IPS DF 6.9 (cell line): ENCODE measurements at regions not wholly inside any gene's neighbourhood (a gene's known extent, or its start where the extent isn't known, plus 50 kb on each side); places are given as distances from the start of the nearest gene placed in this dataset.

Experiments
- DNase-seq: peaks from one replicate; pipeline ENCODE4 v3.0.0-alpha.2; 2013; ENCODE audit warnings: low read depth, low spot score
- H3K27ac ChIP-seq: one replicate; pipeline ENCODE4 v1.5.1; 2013; ENCODE audit warnings: low read length, control low read depth
- H3K27me3 ChIP-seq: 2 replicates; pipeline ENCODE4 v1.6.1; 2013; ENCODE audit warnings: mild to moderate bottlenecking, low read length; ENCODE audit not compliant: control insufficient read depth, insufficient read depth
- H3K36me3 ChIP-seq: 2 replicates; pipeline ENCODE4 v1.6.1; 2013; ENCODE audit warnings: low read length; ENCODE audit not compliant: control insufficient read depth, insufficient read depth
- H3K4me1 ChIP-seq: 2 replicates; pipeline ENCODE4 v1.6.1; 2013; ENCODE audit warnings: low read length; ENCODE audit not compliant: control insufficient read depth, insufficient read depth
- H3K4me3 ChIP-seq: 2 replicates; pipeline ENCODE4 v1.5.1; 2013; ENCODE audit warnings: mild to moderate bottlenecking, low read length
- H3K9me3 ChIP-seq: 2 replicates; pipeline ENCODE4 v1.6.1; 2013; ENCODE audit warnings: low read length, inconsistent platforms; ENCODE audit not compliant: control insufficient read depth, insufficient read depth
- WGBS: extraction: QIAGEN DNeasy Blood & Tissue Kit; methylation state at CpG from one replicate; pipeline ENCODE4 v1.1.7; 2013; ENCODE audit warnings: mixed read lengths, missing lambda C conversion rate; ENCODE audit not compliant: insufficient read length, insufficient coverage; 5-methylcytosine and 5-hydroxymethylcytosine counted together

DNA sequence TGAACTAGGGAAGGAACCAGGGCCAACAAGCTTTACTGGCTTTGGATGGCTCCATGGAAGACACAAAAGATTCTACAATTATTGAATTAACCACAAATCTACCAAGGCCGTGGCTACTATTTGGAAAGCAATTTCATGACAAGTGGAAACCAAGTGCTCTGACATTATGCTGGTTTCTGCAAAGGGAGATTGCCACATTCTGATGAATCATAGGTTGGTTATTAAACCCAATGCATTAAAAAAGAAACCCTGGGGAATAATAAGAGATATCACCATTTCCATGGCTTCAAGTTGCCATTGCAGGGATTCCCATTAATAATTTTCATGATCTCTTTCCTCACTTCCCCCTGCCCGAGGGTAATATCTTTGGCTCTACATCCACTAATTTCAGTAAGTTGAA, 359.2 kb upstream of the NCAM2 start:
- no peak overlapping the region for H3K27ac ChIP-seq
- no peaks in the 10 kb centered on the region for H3K27me3 ChIP-seq
- no peak for DNase-seq
- no peak overlapping the region for H3K4me3 ChIP-seq
- no peaks in the 10 kb centered on the region for H3K36me3 ChIP-seq
- no peaks in the 10 kb centered on the region for H3K9me3 ChIP-seq
- no CpG with 5 or more reads among the region's 2 CpGs for WGBS
- no peaks in the 10 kb centered on the region for H3K4me1 ChIP-seq

DNA sequence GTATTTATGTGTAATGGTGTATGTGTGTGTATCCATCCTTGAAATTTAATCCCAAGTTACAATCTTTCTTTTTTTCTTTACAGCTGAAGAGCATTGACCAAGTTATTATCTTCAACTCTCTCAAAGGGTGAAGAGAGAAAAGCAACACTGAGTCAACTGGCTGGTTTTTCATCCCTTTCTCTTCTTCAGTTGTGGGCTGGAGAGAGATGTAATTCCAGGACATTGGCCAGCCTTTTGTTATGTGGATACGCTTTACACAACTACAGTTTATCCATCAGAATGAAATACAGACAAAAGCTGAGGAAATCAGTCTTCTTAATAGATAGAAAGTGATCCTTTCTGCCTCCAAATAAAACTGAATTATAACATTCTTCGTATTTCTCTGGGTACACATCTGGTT, 357.0 kb upstream of the NCAM2 start:
- H3K27me3 ChIP-seq, result no peaks in the 10 kb centered on the region
- no peak overlapping the region for H3K27ac ChIP-seq
- no peaks in the 10 kb centered on the region for H3K36me3 ChIP-seq
- H3K4me1 ChIP-seq, result no peaks in the 10 kb centered on the region
- DNase-seq, result no peak
- no CpG with 5 or more reads among the region's 2 CpGs for WGBS
- H3K9me3 ChIP-seq, result no peaks in the 10 kb centered on the region
- no peak overlapping the region for H3K4me3 ChIP-seq

- Histone ChIP-seq H3K27ac (no peak overlapping the region), H3K27me3 (no peaks in the 10 kb centered on the region), H3K9me3 (no peaks in the 10 kb centered on the region), H3K4me3 (no peak overlapping the region), H3K4me1 (no peaks in the 10 kb centered on the region), H3K36me3 (no peaks in the 10 kb centered on the region)
- 100% methylated on average over 2 of the region's 5 CpGs for WGBS
- DNase-seq, result no peak
Observed at GRCh38 chr21:20642681-20643080, 355.5 kb upstream of the NCAM2 start.

DNA sequence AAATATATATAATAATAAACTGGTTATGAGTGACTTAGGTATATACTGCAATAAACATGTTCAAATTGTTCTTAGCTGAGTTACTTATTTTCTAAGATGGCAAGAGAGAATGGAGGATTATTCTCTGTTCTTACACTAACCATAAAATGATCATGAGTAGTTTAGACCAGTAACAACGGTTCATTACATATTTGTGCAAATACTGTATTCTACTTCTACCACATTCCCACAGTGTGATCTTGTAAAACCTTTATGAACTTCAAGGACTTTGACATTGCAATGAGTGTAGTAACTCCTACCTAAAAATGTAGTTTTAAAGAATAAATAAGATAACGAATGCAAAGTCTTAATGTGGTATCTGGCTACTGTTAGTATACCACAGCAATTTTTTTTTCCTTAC, 353.7 kb upstream of the NCAM2 start:
- WGBS, result no CpG with 5 or more reads among the region's 2 CpGs
- Histone ChIP-seq H3K9me3 (no peaks in the 10 kb centered on the region), H3K27ac (no peak overlapping the region), H3K36me3 (no peaks in the 10 kb centered on the region), H3K27me3 (no peaks in the 10 kb centered on the region), H3K4me1 (no peaks in the 10 kb centered on the region), H3K4me3 (no peak overlapping the region)
- DNase-seq, result no peak

GRCh38 chr21:20645344-20645743, 352.9 kb upstream of the NCAM2 start:
- no peak for DNase-seq
- H3K9me3 ChIP-seq, result no peaks in the 10 kb centered on the region
- no CpG with 5 or more reads among the region's 5 CpGs for WGBS

DNA sequence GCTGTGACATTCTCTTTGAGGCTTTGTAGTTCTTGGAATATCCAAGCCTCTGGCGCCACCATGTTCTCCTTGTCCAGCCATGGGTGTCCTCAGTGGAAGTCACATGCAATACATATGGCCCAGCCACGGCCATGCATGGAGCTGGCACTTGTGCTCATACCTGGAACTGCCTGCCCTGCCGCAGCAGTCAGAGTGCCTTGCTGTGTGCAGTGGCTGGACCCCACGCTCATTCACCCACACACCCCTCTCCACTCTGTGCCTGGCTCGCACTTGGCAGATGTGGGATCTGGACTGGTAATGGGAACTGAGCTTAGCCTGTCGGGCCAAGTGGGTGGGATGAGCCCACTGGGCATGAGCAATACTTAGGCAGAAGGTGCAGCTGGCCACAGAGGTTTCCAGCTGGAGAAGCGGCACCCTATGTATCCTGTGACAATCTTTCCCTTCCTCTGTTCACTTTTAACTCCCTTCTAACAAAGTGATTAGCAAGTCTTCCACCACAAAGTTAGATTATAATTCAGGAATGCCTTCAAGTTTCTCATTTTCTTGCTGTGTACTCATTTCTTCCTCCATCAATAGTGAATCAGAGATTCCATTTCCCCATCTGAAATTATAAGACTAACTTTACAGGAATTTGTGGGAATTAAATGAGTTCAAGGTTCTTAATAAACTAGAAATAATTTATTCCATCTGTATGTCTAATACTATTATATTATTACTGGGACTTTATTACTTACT, 351.6 kb upstream of the NCAM2 start:
- Histone ChIP-seq H3K36me3 (no peaks in the 10 kb centered on the region), H3K27ac (no peak overlapping the region), H3K4me1 (no peaks in the 10 kb centered on the region), H3K27me3 (no peaks in the 10 kb centered on the region), H3K4me3 (no peak overlapping the region), H3K9me3 (no peaks in the 10 kb centered on the region)
- no CpG with 5 or more reads among the region's 7 CpGs for WGBS
- DNase-seq, result no peak

More at GRCh38 chr21:20645344-20645743, 352.9 kb upstream of the NCAM2 start:
- Histone ChIP-seq H3K27me3 (no peaks in the 10 kb centered on the region), H3K27ac (no peak overlapping the region), H3K36me3 (no peaks in the 10 kb centered on the region), H3K4me3 (no peak overlapping the region), H3K4me1 (no peaks in the 10 kb centered on the region)

DNA sequence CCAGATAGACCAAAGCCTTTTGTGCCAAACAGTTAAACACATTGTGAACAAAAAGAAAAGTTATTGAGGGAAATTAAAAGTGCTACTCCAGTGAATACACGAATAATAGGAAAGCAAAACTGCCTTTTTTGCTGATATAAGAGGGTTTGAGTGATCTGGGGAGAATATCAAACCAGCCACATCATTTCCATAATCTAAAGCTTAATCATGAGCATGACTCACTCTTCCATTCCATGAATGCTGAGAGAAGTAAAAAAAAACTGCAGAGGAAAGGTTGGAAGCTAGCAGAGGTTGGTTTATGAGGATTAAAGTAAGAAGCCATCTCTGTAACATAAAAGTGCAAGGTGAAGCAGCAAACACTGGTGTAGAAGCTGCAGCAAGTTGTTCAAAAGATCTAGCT, 350.6 kb upstream of the NCAM2 start:
- no CpG with 5 or more reads among the region's 1 CpG for WGBS
- H3K4me1 ChIP-seq, result no peaks in the 10 kb centered on the region
- H3K4me3 ChIP-seq, result no peak overlapping the region
- no peaks in the 10 kb centered on the region for H3K36me3 ChIP-seq
- H3K27me3 ChIP-seq, result no peaks in the 10 kb centered on the region
- no peak overlapping the region for H3K27ac ChIP-seq
- no peak for DNase-seq
- no peaks in the 10 kb centered on the region for H3K9me3 ChIP-seq

- Histone ChIP-seq H3K4me3 (no peak overlapping the region), H3K36me3 (no peaks in the 10 kb centered on the region), H3K27me3 (no peaks in the 10 kb centered on the region), H3K4me1 (no peaks in the 10 kb centered on the region), H3K9me3 (no peaks in the 10 kb centered on the region), H3K27ac (no peak overlapping the region)
- DNase-seq, result no peak
- WGBS, result no CpG with 5 or more reads among the region's 5 CpGs
Observed at GRCh38 chr21:20649231-20649630, 349.0 kb upstream of the NCAM2 start.

GRCh38 chr21:20652846-20653245, 345.4 kb upstream of the NCAM2 start:
- no CpG with 5 or more reads among the region's 4 CpGs for WGBS
- Histone ChIP-seq H3K9me3 (no peaks in the 10 kb centered on the region), H3K4me3 (no peak overlapping the region), H3K4me1 (no peaks in the 10 kb centered on the region), H3K36me3 (no peaks in the 10 kb centered on the region), H3K27me3 (no peaks in the 10 kb centered on the region), H3K27ac (no peak overlapping the region)
- DNase-seq, result no peak

- peak; percentile 22 for DNase-seq
- H3K4me3 ChIP-seq, result no peak overlapping the region
- no peaks in the 10 kb centered on the region for H3K36me3 ChIP-seq
- H3K27ac ChIP-seq, result peak overlapping the region; percentile 86
- WGBS, result no CpG with 5 or more reads among the region's 4 CpGs
- no peaks in the 10 kb centered on the region for H3K27me3 ChIP-seq
- H3K4me1 ChIP-seq, result no peaks in the 10 kb centered on the region
- H3K9me3 ChIP-seq, result no peaks in the 10 kb centered on the region
Observed at GRCh38 chr21:20661246-20661645, 337.0 kb upstream of the NCAM2 start.

DNA sequence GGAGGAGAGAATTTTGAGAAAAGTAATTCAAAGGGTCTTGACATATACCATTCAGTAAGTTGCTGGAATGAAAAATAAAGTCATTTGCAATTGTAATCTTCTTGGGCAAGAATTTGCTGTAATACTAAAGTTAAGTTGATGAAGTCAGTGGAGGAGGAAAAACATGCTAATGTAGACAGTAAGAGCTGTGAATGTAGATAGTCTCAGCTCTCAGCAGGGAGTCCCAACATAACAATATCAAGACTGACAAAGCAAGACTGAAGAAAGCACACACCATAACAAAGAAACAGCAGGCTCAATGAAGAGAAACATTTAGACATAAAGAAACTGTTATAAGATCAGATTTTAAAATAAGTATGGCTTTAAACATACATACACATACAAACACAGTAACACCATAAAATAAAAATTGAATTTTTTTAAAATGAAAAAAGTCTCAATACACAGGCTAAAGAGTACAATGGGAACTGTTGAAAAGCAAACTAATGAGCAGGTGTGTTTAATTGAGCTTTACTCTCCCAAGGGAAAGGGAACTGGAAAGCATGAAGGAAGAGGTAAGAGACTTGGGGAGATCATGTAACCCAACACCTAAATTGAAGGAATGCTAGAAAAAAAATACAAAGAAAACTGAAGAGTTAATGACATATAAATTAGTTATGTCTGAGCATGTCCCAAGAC, 336.3 kb upstream of the NCAM2 start:
- Histone ChIP-seq H3K4me3 (no peak overlapping the region), H3K36me3 (no peaks in the 10 kb centered on the region), H3K9me3 (no peaks in the 10 kb centered on the region), H3K27ac (peak overlapping the region; percentile 86), H3K27me3 (no peaks in the 10 kb centered on the region), H3K4me1 (no peaks in the 10 kb centered on the region)
- DNase-seq, result peak; percentile 89
